Caco-2 (cell line): ENCODE measurements at regions not wholly inside any gene's neighbourhood (a gene's known extent, or its start where the extent isn't known, plus 50 kb on each side); places are given as distances from the start of the nearest gene placed in this dataset.

ENCODE experiments used
- BruUV-seq: library from RNA; stranded (reverse); fragments of 400-500 nt; replicated peaks from 2 replicates; lab custom pipeline; 2021; lab: Mats Ljungman, UMichigan
- CTCF ChIA-PET: fragments of 300-600 bp; sonication (Branson Sonifier 250); formaldehyde crosslinking; loops from one replicate; lab custom pipeline; 2022; ENCODE audit warnings: antibody characterized with exemption; lab: Charles Lee
- POLR2A ChIA-PET: fragments of 300-600 bp; sonication (Branson Sonifier 250); formaldehyde crosslinking; loops from one replicate; lab custom pipeline; 2022; ENCODE audit warnings: antibody characterized with exemption; lab: Charles Lee
- DNase-seq, 2 experiments: peaks; one replicate each; pipeline versions ENCODE4 v3.0.0 to v3.0.0-alpha.2; 2020 to 2022
- H3K27me3 ChIP-seq: replicated peaks from 2 replicates; pipeline ENCODE4 v1.6.0; 2011; ENCODE audit warnings: low read length; ENCODE audit not compliant: control insufficient read depth, insufficient read depth
- H3K36me3 ChIP-seq: 2 replicates; pipeline ENCODE4 v1.5.1; 2011; ENCODE audit warnings: low read length; ENCODE audit not compliant: control insufficient read depth, insufficient read depth
- H3K4me1 ChIP-seq: fragments of 250-450 bp; sonication (Bioruptor Pico); 2 replicates; pipeline ENCODE4 v1.5.1; 2020; ENCODE audit warnings: mild to moderate bottlenecking
- H3K4me3 ChIP-seq: 2 replicates; pipeline ENCODE4 v1.5.1; 2011; ENCODE audit warnings: low read depth, mild to moderate bottlenecking, control low read depth, low read length
- H3K9me3 ChIP-seq: fragments of 250-450 bp; sonication (Bioruptor Pico); 2 replicates; pipeline ENCODE4 v1.5.1; 2020; ENCODE audit warnings: mild to moderate bottlenecking, moderate library complexity
- H3K27ac Mint-ChIP-seq: one replicate; pipeline ENCODE4 v1.8.0; 2022; ENCODE audit warnings: mixed read lengths; ENCODE audit not compliant: unreplicated experiment
- H3K27me3 Mint-ChIP-seq: one replicate; pipeline ENCODE4 v1.8.0; 2022; ENCODE audit warnings: mixed read lengths; ENCODE audit not compliant: insufficient read depth, unreplicated experiment
- H3K36me3 Mint-ChIP-seq: one replicate; pipeline ENCODE4 v1.8.0; 2022; ENCODE audit warnings: mild to moderate bottlenecking, mixed read lengths; ENCODE audit not compliant: insufficient read depth, unreplicated experiment
- H3K4me1 Mint-ChIP-seq: one replicate; pipeline ENCODE4 v1.8.0; 2022; ENCODE audit warnings: low read depth, mixed read lengths; ENCODE audit not compliant: unreplicated experiment
- H3K4me3 Mint-ChIP-seq: one replicate; pipeline ENCODE4 v1.8.0; 2022; ENCODE audit warnings: mild to moderate bottlenecking, moderate library complexity, mixed read lengths; ENCODE audit not compliant: unreplicated experiment
- H3K9me3 Mint-ChIP-seq: one replicate; pipeline ENCODE4 v1.8.0; 2022; ENCODE audit warnings: mixed read lengths; ENCODE audit not compliant: unreplicated experiment
- intact Hi-C: fragments of 100-400 bp; cut with micrococcal nuclease; formaldehyde crosslinking; loops from one replicate; pipeline ENCODE4 v1.10.0; 2022; ENCODE audit not compliant: unreplicated experiment
- TF ChIP-seq, protein P1 (sequence below), 2 experiments: fragments of 200-600 bp in 1 of 2; IDR thresholded peaks; 1 replicate in 1 of 2; 2 replicates in 1 of 2; pipeline versions ENCODE4 v1.5.1 to v1.8.0; 2011 to 2022; ENCODE audit warnings: antibody characterized with exemption in 1 of 2, control low read depth in 1 of 2, inconsistent platforms in 1 of 2, low read depth in 1 of 2, low read length in 1 of 2, mild to moderate bottlenecking in 1 of 2, moderate library complexity in 1 of 2; ENCODE audit not compliant: insufficient read depth in 1 of 2, severe bottlenecking in 1 of 2, unreplicated experiment in 1 of 2

DNA sequence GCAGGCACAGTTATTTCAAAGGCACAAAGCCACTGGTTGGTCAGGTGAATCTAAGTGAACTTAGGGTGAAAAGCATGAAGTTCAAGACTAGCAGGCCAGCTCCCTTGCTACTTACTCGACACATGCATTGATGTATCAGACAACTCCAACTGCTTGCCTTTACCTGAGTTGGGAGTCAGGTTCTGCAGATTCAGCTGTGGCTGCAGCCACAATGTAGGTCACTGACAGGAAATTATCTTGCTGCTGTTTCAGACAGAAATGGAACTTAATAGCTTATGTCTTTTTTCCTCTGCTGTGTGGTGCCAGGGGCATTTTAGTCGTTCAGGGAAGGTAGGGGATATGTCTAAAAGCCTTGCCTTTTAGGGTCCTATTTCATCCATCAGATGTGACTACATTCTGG is 125.6 kb upstream of the RPH3A start:
- no peaks in the 10 kb centered on the region for H3K27me3 ChIP-seq
- TF ChIP-seq, protein P1, sequence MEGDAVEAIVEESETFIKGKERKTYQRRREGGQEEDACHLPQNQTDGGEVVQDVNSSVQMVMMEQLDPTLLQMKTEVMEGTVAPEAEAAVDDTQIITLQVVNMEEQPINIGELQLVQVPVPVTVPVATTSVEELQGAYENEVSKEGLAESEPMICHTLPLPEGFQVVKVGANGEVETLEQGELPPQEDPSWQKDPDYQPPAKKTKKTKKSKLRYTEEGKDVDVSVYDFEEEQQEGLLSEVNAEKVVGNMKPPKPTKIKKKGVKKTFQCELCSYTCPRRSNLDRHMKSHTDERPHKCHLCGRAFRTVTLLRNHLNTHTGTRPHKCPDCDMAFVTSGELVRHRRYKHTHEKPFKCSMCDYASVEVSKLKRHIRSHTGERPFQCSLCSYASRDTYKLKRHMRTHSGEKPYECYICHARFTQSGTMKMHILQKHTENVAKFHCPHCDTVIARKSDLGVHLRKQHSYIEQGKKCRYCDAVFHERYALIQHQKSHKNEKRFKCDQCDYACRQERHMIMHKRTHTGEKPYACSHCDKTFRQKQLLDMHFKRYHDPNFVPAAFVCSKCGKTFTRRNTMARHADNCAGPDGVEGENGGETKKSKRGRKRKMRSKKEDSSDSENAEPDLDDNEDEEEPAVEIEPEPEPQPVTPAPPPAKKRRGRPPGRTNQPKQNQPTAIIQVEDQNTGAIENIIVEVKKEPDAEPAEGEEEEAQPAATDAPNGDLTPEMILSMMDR (IDR thresholded peaks at IDR 0.05; ENCODE audit: insufficient read depth in 1 of 2, low read depth in 1 of 2, low read length in 1 of 2, severe bottlenecking in 1 of 2, unreplicated experiment in 1 of 2) = no peak
- intact Hi-C loops = no loop called here

DNA sequence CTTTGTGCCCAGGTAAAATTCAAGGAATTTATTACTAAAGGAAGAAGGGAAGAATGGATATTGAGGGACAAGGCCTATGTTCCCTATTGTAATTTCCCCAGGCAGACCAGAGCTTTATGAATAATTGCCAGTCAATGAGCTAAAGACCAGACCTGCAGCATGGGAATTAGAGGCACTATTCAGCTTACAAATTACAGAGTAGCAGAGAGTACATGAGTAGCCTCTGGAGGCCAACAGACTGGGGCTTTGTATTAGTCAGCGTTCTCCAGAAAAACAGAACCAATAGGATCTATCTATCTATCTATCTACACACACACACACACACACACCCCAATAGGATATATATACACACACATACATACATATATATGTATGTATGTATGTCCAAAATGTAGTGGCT is 120.0 kb upstream of the RPH3A start:
- intact Hi-C loops = no loop called here
- no TSS peak for BruUV-seq
- DNase-seq = no peak
- Histone ChIP-seq H3K9me3 (no peaks in the 10 kb centered on the region), H3K27me3 (peaks cover 2% of the 10 kb centered on the region; the same call in 1 of the 2 replicates), H3K4me1 (no peaks in the 10 kb centered on the region), H3K4me3 (no peak overlapping the region), H3K36me3 (no peaks in the 10 kb centered on the region)
- no peaks in the 10 kb centered on the region for H3K36me3 Mint-ChIP-seq
- H3K4me1 Mint-ChIP-seq = no peaks in the 10 kb centered on the region
- H3K9me3 Mint-ChIP-seq = no peaks in the 10 kb centered on the region
- no peak overlapping the region for H3K27ac Mint-ChIP-seq
- ChIA-PET CTCF (no interaction called here), POLR2A (no interaction called here)
- TF ChIP-seq, protein P1 (IDR thresholded peaks at IDR 0.05; ENCODE audit: insufficient read depth in 1 of 2, low read depth in 1 of 2, low read length in 1 of 2, severe bottlenecking in 1 of 2, unreplicated experiment in 1 of 2) = no peak
- H3K4me3 Mint-ChIP-seq = no peak overlapping the region
- peaks cover 7% of the 10 kb centered on the region for H3K27me3 Mint-ChIP-seq

More for the DNA sequence above, 125.6 kb upstream of the RPH3A start:
- no peak for DNase-seq
- H3K27me3 Mint-ChIP-seq = no peaks in the 10 kb centered on the region
- no peaks in the 10 kb centered on the region for H3K9me3 Mint-ChIP-seq
- POLR2A ChIA-PET = no interaction called here
- no peak overlapping the region for H3K4me3 Mint-ChIP-seq
- no peaks in the 10 kb centered on the region for H3K36me3 Mint-ChIP-seq
- H3K4me1 Mint-ChIP-seq = no peaks in the 10 kb centered on the region
- CTCF ChIA-PET = no interaction called here
- Histone ChIP-seq H3K4me1 (no peaks in the 10 kb centered on the region), H3K4me3 (no peak overlapping the region), H3K9me3 (no peaks in the 10 kb centered on the region), H3K36me3 (no peaks in the 10 kb centered on the region)
- no TSS peak for BruUV-seq
- no peak overlapping the region for H3K27ac Mint-ChIP-seq

DNA sequence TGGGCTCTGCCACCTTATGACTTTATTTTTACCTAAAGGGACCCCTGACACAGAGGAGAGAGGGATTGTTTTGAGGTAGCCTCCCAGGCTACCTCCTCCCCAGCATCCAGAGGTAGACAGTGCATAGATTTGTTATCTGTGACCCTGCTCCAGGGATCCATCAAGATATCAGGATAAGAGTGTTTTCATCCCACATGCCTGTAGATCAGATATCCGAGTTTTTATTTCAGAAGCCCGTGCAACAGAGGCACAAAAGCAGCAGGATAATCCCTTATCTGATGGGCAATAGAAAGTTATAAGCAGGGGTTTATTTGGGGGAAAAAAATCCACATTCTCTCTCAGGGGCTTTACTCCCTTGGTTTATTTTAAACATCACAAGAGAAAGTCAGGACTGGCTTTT is 117.0 kb upstream of the RPH3A start:
- intact Hi-C loops = no loop called here
- TF ChIP-seq, protein P1 (IDR thresholded peaks at IDR 0.05; ENCODE audit: insufficient read depth in 1 of 2, low read depth in 1 of 2, low read length in 1 of 2, severe bottlenecking in 1 of 2, unreplicated experiment in 1 of 2) = no peak
- no peak for DNase-seq
- peaks cover 2% of the 10 kb centered on the region for H3K27me3 ChIP-seq
- H3K9me3 ChIP-seq = no peaks in the 10 kb centered on the region
- no peaks in the 10 kb centered on the region for H3K4me1 ChIP-seq
- POLR2A ChIA-PET = no interaction called here
- no peaks in the 10 kb centered on the region for H3K4me1 Mint-ChIP-seq
- no peak overlapping the region for H3K4me3 ChIP-seq
- no peaks in the 10 kb centered on the region for H3K9me3 Mint-ChIP-seq
- no peaks in the 10 kb centered on the region for H3K36me3 ChIP-seq
- CTCF ChIA-PET = no interaction called here
- no peaks in the 10 kb centered on the region for H3K36me3 Mint-ChIP-seq
- no peak overlapping the region for H3K4me3 Mint-ChIP-seq
- BruUV-seq = no TSS peak
- H3K27ac Mint-ChIP-seq = no peak overlapping the region
- peaks cover 17% of the 10 kb centered on the region for H3K27me3 Mint-ChIP-seq
